ENCODE measurements at regions not wholly inside any gene's neighbourhood (a gene's known extent, or its start where the extent isn't known, plus 50 kb on each side); places are given as distances from the start of the nearest gene placed in this dataset.

DNA sequence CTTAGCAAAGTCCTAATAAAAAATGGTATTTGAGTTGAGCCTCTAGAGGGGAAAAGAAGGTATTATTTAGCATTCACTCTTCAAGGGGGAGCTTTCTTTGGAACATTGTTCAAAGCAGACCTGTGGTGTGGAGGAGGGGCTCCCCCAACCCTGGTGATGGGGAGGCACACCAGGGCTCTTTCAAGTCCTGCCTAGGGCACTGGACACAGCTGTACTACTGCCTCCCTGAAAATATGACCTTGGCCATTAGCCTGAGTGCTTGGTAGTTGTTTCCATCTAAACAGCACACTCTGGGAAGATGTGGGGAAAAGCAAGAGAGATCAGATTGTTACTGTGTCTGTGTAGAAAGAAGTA is 215.1 kb upstream of the CNR1 start:
- no peak for DNase-seq (ENCODE audit: low read depth in 3 of 3)

DNA sequence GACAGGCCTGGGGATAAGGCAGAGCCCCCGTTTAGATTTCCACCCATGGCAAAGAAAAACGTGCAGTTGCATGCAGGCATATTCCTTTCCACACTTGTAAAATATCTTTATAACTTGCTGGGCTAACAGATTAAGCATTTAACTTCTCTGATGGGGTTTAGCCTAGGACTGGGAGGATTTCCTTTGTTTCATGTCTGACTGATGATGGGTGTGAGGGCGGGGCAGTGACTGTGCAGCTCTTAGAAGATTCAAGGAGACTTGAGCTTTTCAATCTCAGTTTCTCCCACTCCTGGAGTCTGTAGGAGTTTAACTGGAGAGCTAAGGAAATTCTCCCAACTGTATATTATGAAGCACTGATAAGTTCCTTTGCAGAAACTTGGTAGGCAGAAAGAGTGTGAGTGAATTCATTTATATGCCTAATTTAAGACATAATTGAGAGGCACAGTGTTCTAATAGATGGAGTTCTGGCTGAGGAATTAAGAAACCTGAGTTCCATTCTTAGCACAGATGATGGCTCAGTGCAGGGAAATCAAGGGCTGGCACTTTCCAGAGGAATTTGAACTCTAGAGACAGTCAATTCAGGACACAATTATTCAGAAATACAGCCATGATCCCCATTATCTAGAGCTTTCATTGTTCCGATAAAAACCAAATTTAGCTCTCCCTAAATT is 214.6 kb upstream of the CNR1 start:
- no peak for DNase-seq (ENCODE audit: low read depth in 3 of 3)

GRCh38 chr6:88380083-88380482 is 213.9 kb upstream of the CNR1 start:
- no peak for DNase-seq (ENCODE audit: low read depth in 3 of 3)

DNA sequence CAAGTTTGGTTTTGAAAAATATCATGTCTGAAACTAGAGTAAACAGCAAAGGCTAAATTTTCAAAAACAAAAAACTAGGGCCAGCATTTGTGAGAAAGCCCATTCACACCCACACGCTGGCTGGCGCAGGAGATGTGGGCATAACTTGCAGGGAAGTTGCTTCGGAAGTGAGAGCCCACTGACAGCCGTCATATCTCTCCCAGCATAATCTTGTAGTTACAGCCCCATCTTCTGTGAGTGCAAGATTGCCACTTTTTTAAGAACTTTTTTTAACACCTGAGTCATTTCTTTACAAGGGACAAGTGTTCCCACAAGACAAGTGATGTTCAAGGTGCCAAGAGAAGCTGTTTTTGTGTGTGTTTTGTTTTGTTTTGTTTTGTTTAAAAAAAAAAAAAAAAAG is 212.5 kb upstream of the CNR1 start:
- DNase-seq (ENCODE audit: low read depth in 3 of 3) = no peak

DNA sequence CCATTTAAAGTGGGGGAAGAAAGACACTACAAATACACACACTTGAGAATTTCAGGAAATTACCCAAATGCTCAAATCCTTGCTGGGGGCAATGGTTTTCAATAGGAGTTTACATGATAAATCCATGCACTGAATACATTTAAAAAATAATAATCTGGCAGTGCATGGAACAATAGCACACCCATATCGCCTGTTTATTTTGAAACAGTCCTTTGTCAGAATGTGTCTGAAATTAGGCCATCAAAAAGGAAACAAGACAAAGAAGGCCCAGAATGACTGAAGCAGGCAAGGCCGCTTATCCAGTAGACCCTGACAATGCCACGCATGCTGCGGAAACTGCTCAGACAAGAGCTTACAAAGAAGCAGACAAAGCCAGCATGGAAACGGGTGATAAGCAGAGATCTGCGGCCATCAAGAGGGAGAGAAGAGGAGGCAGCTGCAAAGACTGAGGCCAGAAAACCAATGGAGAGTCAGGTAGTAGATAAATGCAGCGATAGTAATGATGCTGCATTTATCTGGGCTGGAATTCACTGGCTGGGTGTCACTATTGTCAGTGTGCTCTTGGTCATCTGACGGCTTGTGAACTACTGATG is 211.9 kb upstream of the CNR1 start:
- no peak for DNase-seq (ENCODE audit: low read depth in 3 of 3)

DNA sequence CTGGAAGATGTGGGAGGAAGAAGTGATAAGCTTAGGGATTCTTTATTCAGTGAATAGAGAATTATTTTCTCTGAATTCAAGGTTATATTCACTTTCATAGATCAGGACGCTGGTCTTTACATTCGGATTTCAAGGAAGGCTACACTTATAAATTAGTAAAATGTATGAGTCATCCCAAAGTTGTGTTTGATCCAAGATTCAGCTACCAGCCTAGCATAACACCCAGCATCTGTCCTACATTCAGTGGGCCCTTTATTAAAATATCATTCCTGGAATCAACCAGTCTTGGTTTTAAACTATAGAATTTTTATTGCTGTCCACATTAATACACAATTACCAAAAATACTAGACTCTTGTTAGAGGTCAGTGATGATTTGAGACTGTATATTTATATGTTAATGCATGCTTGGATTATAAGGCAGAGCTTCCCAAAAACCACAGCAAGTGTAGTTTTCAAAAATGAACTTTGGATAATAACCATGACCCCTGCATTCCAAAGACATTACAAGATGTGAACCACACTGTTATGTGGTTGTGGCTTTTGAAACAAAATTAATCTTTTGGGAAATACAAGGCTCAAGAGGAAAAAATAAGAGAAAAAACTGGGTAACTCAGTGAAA is 210.7 kb upstream of the CNR1 start:
- DNase-seq (ENCODE audit: low read depth in 3 of 3) = no peak

GRCh38 chr6:88376197-88376596 is 210.1 kb upstream of the CNR1 start:
- DNase-seq (ENCODE audit: low read depth in 3 of 3) = no peak

DNA sequence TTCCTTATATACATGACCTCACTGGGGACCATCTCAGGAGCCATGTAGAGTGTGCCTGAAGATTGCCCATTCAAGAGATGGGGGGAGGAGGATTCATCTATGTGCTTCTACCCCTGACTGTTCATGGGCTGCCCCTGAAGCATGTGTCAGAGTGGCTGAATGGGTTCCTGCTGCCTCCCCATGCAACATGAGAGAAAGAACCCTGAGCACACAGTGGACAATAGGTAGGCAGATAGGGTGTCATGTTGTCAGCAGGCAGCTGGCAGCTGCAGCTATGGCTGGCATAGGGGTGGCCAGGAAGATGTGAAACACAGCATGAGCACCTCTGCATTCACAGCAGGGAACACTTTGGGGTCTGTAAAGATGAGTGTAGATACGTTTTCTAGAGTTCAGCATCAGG is 208.4 kb upstream of the CNR1 start:
- DNase-seq (ENCODE audit: low read depth in 3 of 3) = no peak

DNA sequence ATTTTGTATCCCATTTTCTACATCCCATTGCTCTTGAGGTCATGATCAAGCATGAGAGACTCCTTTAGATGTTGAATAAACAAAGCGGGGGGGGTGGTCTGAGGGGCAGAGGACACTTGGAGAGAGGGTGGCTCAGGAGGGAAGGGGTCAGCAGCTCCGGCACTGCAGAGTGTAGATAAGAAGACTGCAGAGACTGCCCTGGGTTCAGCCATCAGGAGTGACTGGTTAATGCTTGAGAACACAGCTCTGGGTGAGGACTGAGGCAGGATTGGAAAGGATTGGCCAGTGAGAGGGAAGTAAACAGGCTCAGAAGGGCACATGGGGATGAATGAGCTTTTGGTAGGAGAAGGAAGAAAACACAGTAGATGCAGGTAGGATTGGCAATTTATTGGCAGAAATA is 205.3 kb upstream of the CNR1 start:
- DNase-seq (ENCODE audit: low read depth in 3 of 3) = no peak

DNA sequence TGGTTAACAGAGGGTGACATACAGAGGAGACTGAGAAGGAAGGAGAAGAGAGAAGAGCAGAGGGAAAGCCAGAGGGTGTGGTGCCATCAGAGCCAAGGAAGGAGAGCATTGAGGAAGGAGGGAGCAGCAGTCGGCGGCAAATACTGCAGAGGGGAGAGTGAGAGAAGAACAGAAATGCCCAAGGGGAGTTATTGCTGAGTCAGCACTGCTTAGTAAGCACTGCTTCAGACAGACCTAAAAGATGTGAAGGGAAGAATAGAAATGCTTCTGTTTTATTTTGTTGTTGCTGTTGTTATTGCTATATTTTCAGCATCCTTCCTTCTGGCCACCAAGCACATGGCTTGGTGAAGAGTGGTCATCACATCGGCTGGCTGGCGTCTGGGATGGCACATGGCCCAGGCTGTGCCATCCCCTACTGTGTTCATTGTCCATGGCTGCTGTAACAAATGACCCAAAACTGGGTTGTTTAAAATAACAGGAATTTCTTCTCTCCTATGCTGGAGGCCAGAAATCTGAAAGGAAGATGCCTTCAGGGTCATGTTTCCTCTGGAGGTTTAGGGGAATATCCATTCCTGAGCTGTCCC is 204.1 kb upstream of the CNR1 start:
- DNase-seq (ENCODE audit: low read depth in 3 of 3) = no peak

- DNase-seq (ENCODE audit: low read depth in 3 of 3) = no peak
These were observed 203.1 kb upstream of the CNR1 start for GRCh38 chr6:88369262-88369661.

- no peak for DNase-seq (ENCODE audit: low read depth in 3 of 3)
These were observed 202.1 kb upstream of the CNR1 start for GRCh38 chr6:88368071-88368787.

DNA sequence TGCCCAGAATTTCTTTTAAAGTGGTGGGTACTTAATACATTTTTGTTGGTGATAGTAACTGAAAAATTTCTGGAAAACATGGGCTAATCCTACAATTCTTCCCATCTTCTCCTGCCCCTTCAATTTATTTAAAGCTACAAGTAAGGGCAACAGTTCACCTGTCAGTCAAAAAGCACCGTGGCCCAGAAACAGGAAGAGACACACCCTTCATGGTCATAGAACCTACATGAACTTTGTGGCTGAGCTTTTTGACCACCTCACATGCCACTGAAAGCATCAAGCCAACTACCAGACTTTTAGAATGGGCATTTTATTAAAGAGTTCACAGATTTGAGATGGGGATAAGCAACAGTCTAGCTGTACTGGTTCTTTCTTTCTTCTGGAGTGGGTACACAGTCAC is 201.1 kb upstream of the CNR1 start:
- no peak for DNase-seq (ENCODE audit: low read depth in 3 of 3)

GRCh38 chr6:88366672-88367071 is 200.5 kb upstream of the CNR1 start:
- DNase-seq (ENCODE audit: low read depth in 3 of 3) = no peak

GRCh38 chr6:88365656-88366055 is 199.5 kb upstream of the CNR1 start:
- DNase-seq (ENCODE audit: low read depth in 3 of 3) = no peak

- DNase-seq (ENCODE audit: low read depth in 3 of 3) = no peak
These were observed 199.1 kb upstream of the CNR1 start for GRCh38 chr6:88365230-88365629.

GRCh38 chr6:88361754-88362153 is 195.6 kb upstream of the CNR1 start:
- DNase-seq (ENCODE audit: low read depth in 3 of 3) = no peak

- DNase-seq (ENCODE audit: low read depth in 3 of 3) = no peak
These were observed 195.2 kb upstream of the CNR1 start for GRCh38 chr6:88361298-88361697.

DNA sequence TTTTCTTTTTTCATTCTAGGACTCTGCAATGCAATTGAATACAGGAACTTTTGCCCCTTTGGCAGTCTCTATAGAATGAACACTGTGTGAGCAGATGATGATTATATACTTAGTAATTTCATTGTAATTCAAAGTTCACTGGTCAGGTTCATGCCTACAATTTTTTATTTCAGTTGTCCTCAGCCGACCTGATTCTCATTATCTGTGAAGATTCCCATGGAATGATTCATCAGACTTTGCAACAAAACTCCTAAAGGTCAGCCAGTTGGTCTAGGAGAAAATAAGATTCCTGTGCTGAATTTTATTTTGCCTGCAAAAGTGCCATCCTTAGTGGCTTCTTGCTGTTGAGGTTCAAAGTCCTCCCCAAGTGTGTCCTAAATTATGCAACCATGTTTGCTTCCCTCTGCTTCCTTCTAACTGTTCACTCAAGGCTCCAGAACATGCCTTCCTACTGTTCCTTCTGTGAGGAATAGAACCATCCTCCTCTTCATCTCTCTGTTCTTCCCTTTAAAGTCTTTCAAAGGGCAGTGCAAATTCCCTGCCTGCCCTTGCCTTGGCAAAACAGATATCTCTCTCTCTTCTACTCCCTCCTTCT is 194.2 kb upstream of the CNR1 start:
- no peak for DNase-seq (ENCODE audit: low read depth in 3 of 3)

GRCh38 chr6:88359530-88360202 is 193.5 kb upstream of the CNR1 start:
- no peak for DNase-seq (ENCODE audit: low read depth in 3 of 3)

GRCh38 chr6:88358846-88359245 is 192.7 kb upstream of the CNR1 start:
- no peak for DNase-seq (ENCODE audit: low read depth in 3 of 3)

- no peak for DNase-seq (ENCODE audit: low read depth in 3 of 3)
These were observed 183.4 kb upstream of the CNR1 start for GRCh38 chr6:88349511-88349910.

All from stimulated activated CD4-positive, alpha-beta T cell treated with anti-CD3 and anti-CD28 coated beads, TNF-alpha, amount 100 ng/mL, for 48 hours (primary cell).